Astrocyte (in vitro differentiated cells and primary cell): ENCODE measurements at regions not wholly inside any gene's neighbourhood (a gene's known extent, or its start where the extent isn't known, plus 50 kb on each side); places are given as distances from the start of the nearest gene placed in this dataset.

Experiments
- DNase-seq: peaks from one replicate; pipeline ENCODE4 v3.0.0-alpha.2; 2010; ENCODE audit warnings: low read depth
- FAIRE-seq: peaks from 2 replicates; lab custom pipeline; 2011; peaks lifted over from hg19 to GRCh38; lab: Jason Lieb, UNC
- H2AFZ ChIP-seq: 2 replicates; pipeline ENCODE4 v1.6.0; 2012; ENCODE audit warnings: low read depth, low read length, inconsistent platforms
- H3K27ac ChIP-seq: 2 replicates; pipeline ENCODE4 v1.5.1; 2011; ENCODE audit warnings: low read depth, low read length, inconsistent platforms
- H3K27me3 ChIP-seq: 2 replicates; pipeline ENCODE4 v1.6.0; 2011; ENCODE audit warnings: low read length, inconsistent platforms; ENCODE audit not compliant: insufficient read depth
- H3K36me3 ChIP-seq: 2 replicates; pipeline ENCODE4 v1.5.1; 2011; ENCODE audit warnings: low read length, inconsistent platforms; ENCODE audit not compliant: insufficient read depth
- H3K4me1 ChIP-seq: 2 replicates; pipeline ENCODE4 v1.5.1; 2011; ENCODE audit warnings: low read length, inconsistent platforms; ENCODE audit not compliant: insufficient read depth
- H3K4me2 ChIP-seq: 2 replicates; pipeline ENCODE4 v1.6.0; 2012; ENCODE audit warnings: low read length, inconsistent platforms
- H3K4me3 ChIP-seq: 2 replicates; pipeline ENCODE4 v1.5.1; 2011; ENCODE audit warnings: low read depth, mild to moderate bottlenecking, low read length, inconsistent platforms; ENCODE audit not compliant: insufficient read depth
- H3K79me2 ChIP-seq: 2 replicates; pipeline ENCODE4 v1.6.0; 2012; ENCODE audit warnings: mild to moderate bottlenecking, low read length, inconsistent platforms; ENCODE audit not compliant: insufficient read depth
- H3K9ac ChIP-seq: 2 replicates; pipeline ENCODE4 v1.6.0; 2012; ENCODE audit warnings: mild to moderate bottlenecking, low read length, inconsistent platforms
- H3K9me3 ChIP-seq: 2 replicates; pipeline ENCODE4 v1.5.1; 2012; ENCODE audit warnings: low read depth, mild to moderate bottlenecking, low read length, inconsistent platforms; ENCODE audit not compliant: insufficient read depth
- H4K20me1 ChIP-seq: 2 replicates; pipeline ENCODE4 v1.6.0; 2012; ENCODE audit warnings: low read length, inconsistent platforms; ENCODE audit not compliant: insufficient read depth
- H3K27ac Mint-ChIP-seq: one replicate; pipeline ENCODE4 v1.8.0; 2021; ENCODE audit warnings: mild to moderate bottlenecking, mixed read lengths; ENCODE audit not compliant: unreplicated experiment
- H3K27me3 Mint-ChIP-seq: one replicate; pipeline ENCODE4 v1.8.0; 2021; ENCODE audit warnings: low read depth, mixed read lengths; ENCODE audit not compliant: unreplicated experiment
- H3K36me3 Mint-ChIP-seq: one replicate; pipeline ENCODE4 v1.8.0; 2021; ENCODE audit warnings: low read depth, mixed read lengths; ENCODE audit not compliant: unreplicated experiment
- H3K4me1 Mint-ChIP-seq: one replicate; pipeline ENCODE4 v1.8.0; 2021; ENCODE audit warnings: low read depth, mixed read lengths; ENCODE audit not compliant: unreplicated experiment
- H3K4me3 Mint-ChIP-seq: one replicate; pipeline ENCODE4 v1.8.0; 2021; ENCODE audit warnings: mild to moderate bottlenecking, moderate library complexity, mixed read lengths; ENCODE audit not compliant: unreplicated experiment
- H3K9me3 Mint-ChIP-seq: one replicate; pipeline ENCODE4 v1.8.0; 2021; ENCODE audit warnings: mild to moderate bottlenecking, mixed read lengths; ENCODE audit not compliant: unreplicated experiment
- CTCF ChIP-seq: IDR thresholded peaks from 2 replicates; pipeline ENCODE4 v1.5.1; 2011; ENCODE audit warnings: low read depth, mild to moderate bottlenecking, inconsistent platforms, low read length, moderate library complexity; ENCODE audit not compliant: insufficient read depth
- EZH2 ChIP-seq: IDR thresholded peaks from 2 replicates; pipeline ENCODE4 v1.6.1; 2012; ENCODE audit warnings: mild to moderate bottlenecking, low read length, inconsistent platforms; ENCODE audit not compliant: insufficient read depth

GRCh38 chr15:96237002-96237401, 93.5 kb upstream of the NR2F2 start:
- H4K20me1 ChIP-seq, result no peaks in the 10 kb centered on the region
- H3K36me3 ChIP-seq, result no peaks in the 10 kb centered on the region
- H3K36me3 Mint-ChIP-seq, result no peaks in the 10 kb centered on the region
- H3K4me3 ChIP-seq, result no peak overlapping the region
- no peaks in the 10 kb centered on the region for H3K27me3 ChIP-seq
- H3K27ac ChIP-seq, result no peak overlapping the region
- no peak overlapping the region for H3K4me2 ChIP-seq
- no peak overlapping the region for H3K27ac Mint-ChIP-seq
- TF ChIP-seq CTCF (no peak), EZH2 (no peak)
- DNase-seq (no peak), FAIRE-seq (no peak)
- H3K4me3 Mint-ChIP-seq, result no peak overlapping the region
- H3K9ac ChIP-seq, result no peak overlapping the region
- H3K9me3 ChIP-seq, result no peaks in the 10 kb centered on the region
- H3K79me2 ChIP-seq, result no peaks in the 10 kb centered on the region
- H3K4me1 Mint-ChIP-seq, result peaks cover 3% of the 10 kb centered on the region
- no peaks in the 10 kb centered on the region for H3K4me1 ChIP-seq
- peaks cover 2% of the 10 kb centered on the region for H3K27me3 Mint-ChIP-seq
- peaks cover 2% of the 10 kb centered on the region for H3K9me3 Mint-ChIP-seq
- H2AFZ ChIP-seq, result no peak overlapping the region

GRCh38 chr15:96242761-96243160, 87.7 kb upstream of the NR2F2 start:
- peaks cover 5% of the 10 kb centered on the region for H3K4me1 Mint-ChIP-seq
- peaks cover 2% of the 10 kb centered on the region for H3K27me3 Mint-ChIP-seq

More at GRCh38 chr15:96242761-96243160, 87.7 kb upstream of the NR2F2 start:
- H3K27ac ChIP-seq, result no peak overlapping the region
- DNase-seq (no peak), FAIRE-seq (no peak)
- no peak overlapping the region for H3K4me3 ChIP-seq
- no peaks in the 10 kb centered on the region for H3K27me3 ChIP-seq
- no peaks in the 10 kb centered on the region for H3K4me1 ChIP-seq
- no peak overlapping the region for H3K9ac ChIP-seq
- no peak overlapping the region for H2AFZ ChIP-seq
- Mint-ChIP-seq H3K4me3 (no peak overlapping the region), H3K9me3 (peaks cover 13% of the 10 kb centered on the region), H3K27ac (no peak overlapping the region), H3K36me3 (peaks cover 2% of the 10 kb centered on the region)
- H3K9me3 ChIP-seq, result no peaks in the 10 kb centered on the region
- no peak overlapping the region for H3K4me2 ChIP-seq
- H3K79me2 ChIP-seq, result no peaks in the 10 kb centered on the region
- TF ChIP-seq EZH2, result no peak
- no peak for TF ChIP-seq CTCF
- H3K36me3 ChIP-seq, result peaks cover 4% of the 10 kb centered on the region
- no peaks in the 10 kb centered on the region for H4K20me1 ChIP-seq
